GM10248 (cell line): ENCODE measurements at regions not wholly inside any gene's neighbourhood (a gene's known extent, or its start where the extent isn't known, plus 50 kb on each side); places are given as distances from the start of the nearest gene placed in this dataset.

Source experiments
- CTCF ChIA-PET: fragments of 300-600 bp; sonication (Branson Sonifier 250); formaldehyde crosslinking; extraction: SDS; loops from one replicate; lab custom pipeline; 2021; ENCODE audit warnings: antibody characterized with exemption; lab: Yijun Ruan, JAX
- POLR2A ChIA-PET: fragments of 350-650 bp; sonication (Branson Sonifier 250); formaldehyde crosslinking; extraction: SDS; loops from one replicate; lab custom pipeline; 2020; ENCODE audit warnings: antibody characterized with exemption; lab: Yijun Ruan, JAX
- DNase-seq: peaks from one replicate; pipeline ENCODE4 v3.0.0; 2012; ENCODE audit errors: extremely low spot score
- CTCF ChIP-seq: IDR thresholded peaks from 2 replicates; pipeline ENCODE4 v1.5.1; 2012; ENCODE audit warnings: mild to moderate bottlenecking, low read depth; ENCODE audit errors: extremely low read depth, missing control alignments, control extremely low read depth

- POLR2A ChIA-PET, result no interaction called here
- no peak for TF ChIP-seq CTCF
- no peak for DNase-seq
- CTCF ChIA-PET, result no interaction called here
Observed at GRCh38 chr4:178082906-178083305, 640.7 kb upstream of the AGA start.

DNA sequence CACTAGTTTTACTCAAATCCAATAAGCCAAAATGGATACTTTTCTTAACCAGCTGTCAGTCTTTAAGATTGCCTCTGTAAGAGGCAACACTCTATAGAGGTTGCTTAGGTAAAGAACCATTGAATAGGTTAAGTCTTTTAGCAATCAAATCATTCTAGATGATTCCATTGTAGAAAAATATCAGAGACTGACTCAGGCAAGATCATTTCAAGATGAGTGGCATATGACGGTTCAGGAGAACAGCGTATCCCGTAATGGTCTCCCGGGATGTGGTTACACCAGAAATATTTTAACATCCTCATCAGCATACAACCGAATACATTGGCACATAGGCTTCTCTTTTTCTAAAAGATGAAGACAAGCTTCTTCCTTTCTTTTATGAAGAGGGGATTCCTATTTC is 641.7 kb upstream of the AGA start:
- no peak for DNase-seq
- CTCF ChIA-PET, result no interaction called here

DNA sequence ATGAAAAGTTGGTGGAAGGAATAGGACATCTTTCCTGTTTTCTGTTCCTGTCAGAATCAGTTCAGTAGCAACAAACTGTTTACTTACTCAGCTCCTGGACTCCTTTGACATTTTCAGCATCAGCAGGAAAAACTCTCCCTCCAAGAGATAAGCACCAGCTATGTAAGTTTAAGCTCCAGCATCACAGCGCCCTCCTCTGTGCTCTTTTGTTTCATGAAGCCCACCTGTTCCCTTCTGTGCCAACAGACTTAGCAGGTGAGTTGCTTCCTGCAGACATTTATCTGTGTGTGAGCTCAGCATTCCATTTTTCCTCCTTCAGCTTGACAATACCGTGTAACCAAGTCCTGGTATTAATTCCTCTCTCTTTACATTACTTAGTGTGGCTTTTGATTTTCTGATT is 644.1 kb upstream of the AGA start:
- DNase-seq, result no peak
- ChIA-PET CTCF (no interaction called here), POLR2A (no interaction called here)
- TF ChIP-seq CTCF, result no peak

More for the DNA sequence above, 641.7 kb upstream of the AGA start:
- TF ChIP-seq CTCF, result no peak
- POLR2A ChIA-PET, result no interaction called here

DNA sequence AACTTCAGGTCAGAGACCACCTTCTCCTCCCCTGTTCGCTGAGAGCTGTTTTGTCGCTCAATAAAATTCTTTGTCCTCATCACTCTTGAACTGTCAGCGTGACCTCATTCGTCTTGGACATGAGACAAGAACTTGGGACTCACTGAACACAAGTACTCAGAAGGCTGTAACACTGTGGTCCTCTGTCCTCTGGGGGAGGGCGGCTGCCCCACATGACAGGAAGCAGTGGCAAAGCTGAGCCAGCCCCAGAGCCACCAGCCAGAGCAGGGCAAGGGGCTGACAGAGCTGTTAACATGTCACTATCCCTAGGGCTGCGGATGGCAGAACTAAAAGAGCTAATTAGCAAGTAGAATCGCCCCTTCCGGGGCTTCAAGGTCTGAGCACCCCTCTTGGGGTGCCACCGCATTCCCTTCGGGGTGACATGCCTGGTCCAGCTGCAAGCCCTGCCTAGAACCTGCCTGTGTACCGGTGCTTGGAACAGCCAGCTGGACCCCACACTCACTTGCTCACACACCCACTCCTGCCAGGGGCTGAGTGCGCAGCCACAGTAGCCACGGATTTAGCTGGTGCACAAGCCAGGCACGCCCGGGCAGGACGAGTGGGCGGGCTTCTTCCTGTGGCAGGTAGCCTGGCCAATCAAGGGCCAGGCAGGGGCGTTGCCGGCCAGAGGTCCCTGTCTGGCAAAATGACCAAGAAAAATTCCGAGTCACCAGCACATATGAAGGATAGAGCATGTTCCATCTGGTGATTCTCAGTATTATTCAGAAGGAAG is 648.6 kb upstream of the AGA start:
- CTCF ChIA-PET, result interaction anchor here (1.2 to 1.6 kb wide), 2 partner anchors 9 to 12 kb away, joined by 4 read pairs; no protein-coding TSS in a partner anchor
- POLR2A ChIA-PET, result no interaction called here
- DNase-seq, result no peak
- TF ChIP-seq CTCF, result no peak

GRCh38 chr4:178102139-178102538 is 659.9 kb upstream of the AGA start:
- no peak for TF ChIP-seq CTCF
- DNase-seq, result no peak
- ChIA-PET POLR2A (no interaction called here), CTCF (no interaction called here)

GRCh38 chr4:178105242-178105641 is 663.0 kb upstream of the AGA start:
- DNase-seq, result no peak
- no peak for TF ChIP-seq CTCF
- CTCF ChIA-PET, result no interaction called here
- POLR2A ChIA-PET, result no interaction called here
